ENCODE measurements at regions not wholly inside any gene's neighbourhood (a gene's known extent, or its start where the extent isn't known, plus 50 kb on each side); places are given as distances from the start of the nearest gene placed in this dataset.
"Not testable (repeated sequence)": the region's sequence is repeated elsewhere in the genome, so short reads cannot be mapped to it uniquely, and the experiment has no call there.

GRCh38 chr2:38492042-38492615, 110.6 kb downstream of the HNRNPLL start:
- Mint-ChIP-seq H3K4me3 (no peak overlapping the region), H3K36me3 (no peaks in the 10 kb centered on the region), H3K4me1 (no peaks in the 10 kb centered on the region), H3K27ac (no peak overlapping the region), H3K27me3 (no peaks in the 10 kb centered on the region), H3K9me3 (peaks cover 3% of the 10 kb centered on the region)
- no peak for DNase-seq (ENCODE audit: low spot score in 2 of 2)
- no peak for ATAC-seq (ENCODE audit: low read depth)

- H3K9me3 Mint-ChIP-seq: peaks cover 3% of the 10 kb centered on the region
- DNase-seq (ENCODE audit: low spot score in 2 of 2) (no peak), ATAC-seq (ENCODE audit: low read depth) (no peak)
- no peaks in the 10 kb centered on the region for H3K4me1 Mint-ChIP-seq
- no peaks in the 10 kb centered on the region for H3K27me3 Mint-ChIP-seq
- H3K36me3 Mint-ChIP-seq: no peaks in the 10 kb centered on the region
- H3K4me3 Mint-ChIP-seq: no peak overlapping the region
- no peak overlapping the region for H3K27ac Mint-ChIP-seq
Measured at GRCh38 chr2:38491436-38491835, 111.3 kb downstream of the HNRNPLL start.

DNA sequence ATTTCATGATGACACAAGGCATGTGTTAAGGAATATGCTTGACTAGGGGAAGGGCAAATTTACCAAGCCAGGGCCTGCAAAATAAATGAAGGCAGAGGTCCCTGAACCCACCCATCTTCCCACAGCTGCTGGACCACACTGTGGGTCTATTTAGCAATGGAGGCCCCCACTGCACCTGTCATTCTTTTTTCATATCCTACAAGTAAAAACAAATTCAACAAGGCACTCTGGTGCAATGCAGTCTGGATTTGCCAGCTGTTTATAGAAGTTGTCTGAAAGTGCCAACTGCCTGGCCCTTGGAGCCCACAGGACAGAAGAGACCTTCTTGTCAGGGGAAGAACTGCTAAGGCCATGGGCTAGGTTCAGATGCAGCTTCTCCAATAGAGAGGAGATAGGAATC, 112.8 kb upstream of the ATL2 start:
- Mint-ChIP-seq H3K27ac (no peak overlapping the region), H3K27me3 (no peaks in the 10 kb centered on the region), H3K4me3 (no peak overlapping the region), H3K9me3 (peaks cover 3% of the 10 kb centered on the region), H3K36me3 (no peaks in the 10 kb centered on the region), H3K4me1 (no peaks in the 10 kb centered on the region)
- no peak for DNase-seq (ENCODE audit: low spot score in 2 of 2)
- no peak for ATAC-seq (ENCODE audit: low read depth)

DNA sequence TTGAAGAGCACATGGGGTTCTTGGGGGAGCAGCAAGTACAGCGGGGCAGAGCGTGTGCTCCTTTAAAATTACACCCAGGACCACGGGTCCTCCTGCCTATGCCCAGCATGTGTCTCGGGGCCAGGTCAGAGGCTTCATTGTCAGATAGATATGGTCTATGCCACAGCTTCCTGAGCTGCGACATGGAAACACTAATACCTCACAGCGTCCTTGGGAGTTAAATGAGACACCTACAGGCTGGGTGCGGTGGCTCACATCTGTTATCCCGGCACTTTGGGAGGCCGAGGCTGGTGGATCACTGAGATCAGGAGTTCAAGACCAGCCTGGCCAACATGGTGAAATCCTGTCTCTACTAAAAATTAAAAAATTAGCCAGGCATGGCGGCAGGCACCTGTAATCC, 110.8 kb upstream of the ATL2 start:
- no peak overlapping the region for H3K27ac Mint-ChIP-seq
- H3K36me3 Mint-ChIP-seq: no peaks in the 10 kb centered on the region
- DNase-seq (ENCODE audit: low spot score in 2 of 2): no peak
- H3K27me3 Mint-ChIP-seq: peaks cover 1% of the 10 kb centered on the region
- no peak for ATAC-seq (ENCODE audit: low read depth)
- no peaks in the 10 kb centered on the region for H3K9me3 Mint-ChIP-seq
- H3K4me1 Mint-ChIP-seq: no peaks in the 10 kb centered on the region
- H3K4me3 Mint-ChIP-seq: no peak overlapping the region

- Mint-ChIP-seq H3K4me1 (no peaks in the 10 kb centered on the region), H3K27ac (no peak overlapping the region), H3K9me3 (no peaks in the 10 kb centered on the region), H3K4me3 (no peak overlapping the region), H3K36me3 (no peaks in the 10 kb centered on the region), H3K27me3 (peaks cover 1% of the 10 kb centered on the region)
- DNase-seq (ENCODE audit: low spot score in 2 of 2) (no peak), ATAC-seq (ENCODE audit: low read depth) (no peak)
Measured at GRCh38 chr2:38486213-38487026, 109.3 kb upstream of the ATL2 start.

DNA sequence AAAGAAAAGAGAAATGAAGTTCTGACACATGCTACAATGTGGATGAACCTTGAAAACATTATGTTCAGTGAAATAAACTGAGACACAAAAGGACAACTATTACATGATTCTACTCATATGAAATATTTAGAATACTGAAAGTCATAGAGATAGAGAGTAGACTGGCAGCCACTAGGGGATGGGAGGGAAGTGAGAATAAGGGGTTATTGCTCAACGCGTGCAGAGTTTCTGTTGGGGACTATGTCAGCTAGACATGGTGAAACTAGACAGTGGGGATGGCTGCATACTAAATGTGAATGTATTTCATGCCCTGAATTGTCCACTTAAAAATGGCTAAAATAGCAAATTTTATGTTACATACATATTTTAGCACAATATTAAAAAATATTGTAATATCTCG, 108.7 kb upstream of the ATL2 start:
- Mint-ChIP-seq H3K9me3 (peaks cover 1% of the 10 kb centered on the region), H3K4me1 (no peaks in the 10 kb centered on the region), H3K27ac (no peak overlapping the region), H3K36me3 (peaks cover 2% of the 10 kb centered on the region), H3K4me3 (no peak overlapping the region), H3K27me3 (peaks cover 1% of the 10 kb centered on the region)
- DNase-seq (ENCODE audit: low spot score in 2 of 2) (no peak), ATAC-seq (ENCODE audit: low read depth) (peak; percentile 43)

- peaks cover 6% of the 10 kb centered on the region for H3K9me3 Mint-ChIP-seq
- ATAC-seq (ENCODE audit: low read depth): no peak
- DNase-seq (ENCODE audit: low spot score in 2 of 2): no peak
- peaks cover 3% of the 10 kb centered on the region for H3K36me3 Mint-ChIP-seq
- H3K4me3 Mint-ChIP-seq: no peak overlapping the region
- H3K4me1 Mint-ChIP-seq: no peaks in the 10 kb centered on the region
- no peak overlapping the region for H3K27ac Mint-ChIP-seq
- H3K27me3 Mint-ChIP-seq: peaks cover 1% of the 10 kb centered on the region
Measured at GRCh38 chr2:38484957-38485356, 107.9 kb upstream of the ATL2 start.

DNA sequence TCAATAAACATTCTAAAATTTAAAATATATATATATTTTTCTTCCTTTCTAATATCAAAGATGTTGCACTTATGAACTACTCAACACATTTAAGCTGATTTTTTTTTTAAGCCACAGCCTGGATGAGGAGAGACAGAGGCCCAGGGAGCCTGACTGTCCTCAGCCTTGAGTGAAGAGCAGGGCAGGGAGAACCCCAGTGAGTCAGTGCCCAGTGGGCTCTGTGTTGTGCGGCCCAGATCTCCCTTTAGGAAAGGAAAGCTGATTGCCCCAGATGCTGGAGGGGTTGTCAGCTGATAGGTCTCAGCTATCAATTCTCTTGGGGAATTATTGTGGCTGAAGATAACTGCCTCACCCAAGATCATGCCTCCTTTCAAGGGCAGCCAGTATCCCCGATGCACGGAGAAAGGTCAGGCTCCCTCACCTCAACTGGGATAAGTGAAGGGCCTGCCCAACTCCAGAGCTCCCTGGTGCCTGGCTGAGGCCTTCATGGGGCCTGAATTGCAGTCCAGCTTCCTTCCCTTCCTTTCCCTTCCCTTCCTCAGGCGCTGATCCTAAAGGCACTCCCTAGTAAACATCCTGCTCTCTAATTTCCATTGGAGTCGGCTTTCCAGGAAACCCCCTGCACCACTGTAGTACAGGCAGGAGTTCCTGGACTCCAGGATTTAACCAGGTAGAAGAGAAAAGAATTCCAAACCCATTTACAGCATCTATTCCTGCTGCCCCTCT, 106.9 kb upstream of the ATL2 start:
- peaks cover 6% of the 10 kb centered on the region for H3K9me3 Mint-ChIP-seq
- DNase-seq (ENCODE audit: low spot score in 2 of 2) (no peak), ATAC-seq (ENCODE audit: low read depth) (no peak)
- peaks cover 1% of the 10 kb centered on the region for H3K27me3 Mint-ChIP-seq
- H3K4me3 Mint-ChIP-seq: no peak overlapping the region
- H3K4me1 Mint-ChIP-seq: no peaks in the 10 kb centered on the region
- no peak overlapping the region for H3K27ac Mint-ChIP-seq
- H3K36me3 Mint-ChIP-seq: peaks cover 3% of the 10 kb centered on the region

- H3K4me3 Mint-ChIP-seq; H3K4me1 Mint-ChIP-seq; H3K27me3 Mint-ChIP-seq; ATAC-seq (ENCODE audit: low read depth); H3K36me3 Mint-ChIP-seq; H3K9me3 Mint-ChIP-seq; H3K27ac Mint-ChIP-seq; DNase-seq (ENCODE audit: low spot score in 2 of 2): not testable (repeated sequence)
Measured at GRCh38 chr2:38482710-38483109, 105.6 kb upstream of the ATL2 start.

DNA sequence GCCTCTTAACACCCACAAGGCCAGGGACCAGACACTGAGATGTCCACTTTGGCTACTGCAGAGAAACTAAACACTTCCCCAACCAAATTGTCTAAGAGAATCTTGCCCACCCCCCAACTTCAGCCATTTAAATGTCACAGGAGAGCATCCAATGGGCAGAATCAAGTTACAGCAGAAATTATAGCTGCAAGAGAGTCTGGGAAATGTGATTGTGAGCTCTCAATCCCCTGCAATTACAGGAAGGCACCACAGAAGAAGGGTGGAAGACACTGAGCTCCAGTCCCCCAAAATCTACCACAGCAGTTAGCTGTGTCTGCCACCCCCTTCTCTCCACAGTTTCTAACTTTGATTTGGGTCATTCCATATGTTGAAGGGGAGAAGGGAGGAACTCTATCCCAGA, 103.5 kb upstream of the ATL2 start:
- Mint-ChIP-seq H3K4me1 (no peaks in the 10 kb centered on the region), H3K36me3 (peaks cover 3% of the 10 kb centered on the region), H3K27ac (no peak overlapping the region), H3K4me3 (no peak overlapping the region), H3K27me3 (peaks cover 5% of the 10 kb centered on the region), H3K9me3 (peaks cover 6% of the 10 kb centered on the region)
- DNase-seq (ENCODE audit: low spot score in 2 of 2): no peak
- ATAC-seq (ENCODE audit: low read depth): no peak

GRCh38 chr2:38477006-38477405, 99.9 kb upstream of the ATL2 start:
- H3K27ac Mint-ChIP-seq: no peak overlapping the region
- DNase-seq (ENCODE audit: low spot score in 2 of 2): no peak
- H3K9me3 Mint-ChIP-seq: peaks cover 6% of the 10 kb centered on the region
- peaks cover 3% of the 10 kb centered on the region for H3K36me3 Mint-ChIP-seq
- H3K4me1 Mint-ChIP-seq: peaks cover 5% of the 10 kb centered on the region
- peaks cover 14% of the 10 kb centered on the region for H3K27me3 Mint-ChIP-seq
- no peak overlapping the region for H3K4me3 Mint-ChIP-seq
- no peak for ATAC-seq (ENCODE audit: low read depth)

- Mint-ChIP-seq H3K9me3 (peaks cover 3% of the 10 kb centered on the region), H3K27ac (no peak overlapping the region), H3K4me1 (peaks cover 5% of the 10 kb centered on the region), H3K4me3 (no peak overlapping the region), H3K36me3 (no peaks in the 10 kb centered on the region), H3K27me3 (peaks cover 18% of the 10 kb centered on the region)
- DNase-seq (ENCODE audit: low spot score in 2 of 2) (no peak), ATAC-seq (ENCODE audit: low read depth) (no peak)
Measured at GRCh38 chr2:38475567-38475881, 98.5 kb upstream of the ATL2 start.

- ATAC-seq (ENCODE audit: low read depth) (no peak), DNase-seq (ENCODE audit: low spot score in 2 of 2) (no peak)
- H3K36me3 Mint-ChIP-seq: no peaks in the 10 kb centered on the region
- H3K27ac Mint-ChIP-seq: no peak overlapping the region
- no peaks in the 10 kb centered on the region for H3K9me3 Mint-ChIP-seq
- peaks cover 18% of the 10 kb centered on the region for H3K27me3 Mint-ChIP-seq
- peaks cover 5% of the 10 kb centered on the region for H3K4me1 Mint-ChIP-seq
- H3K4me3 Mint-ChIP-seq: no peak overlapping the region
Measured at GRCh38 chr2:38474715-38475566, 97.9 kb upstream of the ATL2 start.

DNA sequence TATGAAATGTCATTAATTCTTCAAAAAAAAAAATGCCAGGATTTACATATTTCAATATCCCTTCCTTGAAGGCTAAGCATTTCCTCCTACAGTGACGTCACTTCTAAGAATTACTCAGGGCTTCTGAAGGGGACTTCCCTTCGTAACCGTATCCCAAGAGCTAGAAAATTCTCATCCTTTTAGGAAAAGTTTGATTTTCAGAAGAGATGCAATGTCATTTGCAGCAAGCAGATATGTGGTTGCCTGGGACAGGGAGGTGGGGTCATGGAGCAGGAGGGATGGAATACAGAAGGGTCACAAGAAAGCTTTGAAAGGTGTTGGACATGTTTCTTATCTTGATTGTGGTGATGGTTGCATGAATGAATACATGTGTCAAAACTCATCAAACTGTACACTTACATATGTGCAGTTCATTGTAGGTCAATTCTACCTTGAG, 97.0 kb upstream of the ATL2 start:
- ATAC-seq (ENCODE audit: low read depth) (no peak), DNase-seq (ENCODE audit: low spot score in 2 of 2) (no peak)
- H3K4me1 Mint-ChIP-seq: peaks cover 5% of the 10 kb centered on the region
- no peaks in the 10 kb centered on the region for H3K9me3 Mint-ChIP-seq
- no peak overlapping the region for H3K4me3 Mint-ChIP-seq
- H3K36me3 Mint-ChIP-seq: no peaks in the 10 kb centered on the region
- no peak overlapping the region for H3K27ac Mint-ChIP-seq
- H3K27me3 Mint-ChIP-seq: peaks cover 18% of the 10 kb centered on the region
